H1 (cell line): ENCODE measurements at regions not wholly inside any gene's neighbourhood (a gene's known extent, or its start where the extent isn't known, plus 50 kb on each side); places are given as distances from the start of the nearest gene placed in this dataset.

Source experiments
- CTCF ChIA-PET: fragments of 300-600 bp; sonication (Branson Sonifier 250); formaldehyde crosslinking; loops from one replicate; lab custom pipeline; 2021; ENCODE audit not compliant: partially characterized antibody; lab: Charles Lee
- POLR2A ChIA-PET: fragments of 300-600 bp; sonication (Branson Sonifier 250); formaldehyde crosslinking; loops from one replicate; lab custom pipeline; 2021; ENCODE audit warnings: inconsistent platforms; ENCODE audit not compliant: partially characterized antibody; lab: Charles Lee
- DNase-seq, 2 experiments: peaks; one replicate each; pipeline versions ENCODE4 v3.0.0 to v3.0.0-alpha.2; 2010 to 2022; ENCODE audit warnings: low spot score in 2 of 2, low read depth in 1 of 2, mixed read lengths in 1 of 2
- FAIRE-seq: peaks from 2 replicates; lab custom pipeline; 2011; peaks lifted over from hg19 to GRCh38; lab: Jason Lieb, UNC
- H2AFZ ChIP-seq: 2 replicates; pipeline ENCODE4 v1.8.1; 2012; ENCODE audit warnings: low read length, inconsistent platforms
- H2AK5ac ChIP-seq: 2 replicates; pipeline ENCODE4 v1.6.1; 2013; ENCODE audit warnings: low read depth, low read length
- H2BK120ac ChIP-seq: replicated peaks from 2 replicates; pipeline ENCODE3; 2013; ENCODE audit warnings: low read depth, low read length, inconsistent platforms
- H2BK12ac ChIP-seq: 2 replicates; pipeline ENCODE4 v1.6.1; 2013; ENCODE audit warnings: low read depth, low read length
- H2BK15ac ChIP-seq: 2 replicates; pipeline ENCODE4 v1.6.1; 2013; ENCODE audit warnings: low read length
- H2BK20ac ChIP-seq: 2 replicates; pipeline ENCODE4 v1.6.1; 2013; ENCODE audit warnings: low read length
- H2BK5ac ChIP-seq: 2 replicates; pipeline ENCODE4 v1.6.1; 2013; ENCODE audit warnings: low read depth, low read length
- H3K14ac ChIP-seq: 2 replicates; pipeline ENCODE4 v1.6.1; 2013; ENCODE audit warnings: inconsistent platforms; ENCODE audit not compliant: insufficient read length
- H3K18ac ChIP-seq: 2 replicates; pipeline ENCODE4 v1.6.1; 2013; ENCODE audit warnings: low read length; ENCODE audit errors: extremely low read depth
- H3K23ac ChIP-seq: 2 replicates; pipeline ENCODE4 v1.6.1; 2013; ENCODE audit warnings: inconsistent platforms; ENCODE audit not compliant: insufficient read length
- H3K23me2 ChIP-seq: 2 replicates; pipeline ENCODE4 v1.6.1; 2013; ENCODE audit warnings: low read depth, low read length
- H3K27ac ChIP-seq: 2 replicates; pipeline ENCODE4 v1.6.1; 2011; ENCODE audit warnings: low read depth, low read length, inconsistent platforms
- H3K27me3 ChIP-seq, 4 experiments: replicated peaks in 1 of 4; 1 replicate in 1 of 4; 2 replicates in 3 of 4; pipeline versions ENCODE4 v1.6.1 to v1.8.1; 2011 to 2013; ENCODE audit warnings: low read length in 3 of 4, mild to moderate bottlenecking in 3 of 4, inconsistent platforms in 2 of 4, mixed read lengths in 2 of 4, moderate library complexity in 1 of 4; ENCODE audit not compliant: control insufficient read depth in 3 of 4, insufficient read depth in 3 of 4; ENCODE audit errors: extremely low read depth in 1 of 4
- H3K36me3 ChIP-seq, 4 experiments: 2 replicates each; pipeline versions ENCODE4 v1.6.1 to v1.8.1; 2011 to 2013; ENCODE audit warnings: mild to moderate bottlenecking in 4 of 4, low read length in 3 of 4, moderate library complexity in 2 of 4, control low read depth in 1 of 4, inconsistent platforms in 1 of 4; ENCODE audit not compliant: insufficient read depth in 4 of 4, control insufficient read depth in 2 of 4
- H3K4ac ChIP-seq: replicated peaks from 2 replicates; pipeline ENCODE3; 2013; ENCODE audit warnings: low read length, low read depth, mixed read lengths, inconsistent platforms; ENCODE audit not compliant: insufficient read length
- H3K4me1 ChIP-seq, 4 experiments: replicated peaks in 1 of 4; 1 replicate in 1 of 4; 2 replicates in 3 of 4; pipeline versions ENCODE4 v1.6.1 to v1.8.1; 2011 to 2013; ENCODE audit warnings: low read length in 3 of 4, inconsistent platforms in 2 of 4, mixed read lengths in 1 of 4; ENCODE audit not compliant: insufficient read depth in 4 of 4, control insufficient read depth in 3 of 4
- H3K4me2 ChIP-seq, 2 experiments: 2 replicates each; pipeline versions ENCODE4 v1.6.1 to v1.8.1; 2011 to 2013; ENCODE audit warnings: low read depth in 2 of 2, low read length in 2 of 2, control low read depth in 1 of 2, inconsistent platforms in 1 of 2, mild to moderate bottlenecking in 1 of 2; ENCODE audit not compliant: insufficient read depth in 1 of 2
- H3K4me3 ChIP-seq, 4 experiments: fragments of 200-600, 300-600 bp in 1 of 4; sonication (generic), shearing (Covaris generic), sonication (Bioruptor Twin) in 1 of 4; 2 replicates each; pipeline versions ENCODE4 v1.5.1 to v1.8.1; 2011 to 2016; ENCODE audit warnings: low read length in 4 of 4, low read depth in 3 of 4, control low read depth in 2 of 4, inconsistent platforms in 2 of 4, mild to moderate bottlenecking in 2 of 4, mixed read lengths in 1 of 4, moderate library complexity in 1 of 4; ENCODE audit not compliant: insufficient read depth in 2 of 4; ENCODE audit errors: extremely low read depth in 1 of 4
- H3K56ac ChIP-seq: replicated peaks from 2 replicates; pipeline ENCODE3; 2013; ENCODE audit warnings: low read depth, mild to moderate bottlenecking, mixed read lengths, low read length, inconsistent platforms; ENCODE audit not compliant: insufficient read length
- H3K79me1 ChIP-seq: 2 replicates; pipeline ENCODE4 v1.6.1; 2013; ENCODE audit warnings: low read depth, low read length, control low read depth
- H3K79me2 ChIP-seq, 2 experiments: 2 replicates each; pipeline versions ENCODE4 v1.6.1 to v1.8.1; 2012 to 2013; ENCODE audit warnings: low read length in 2 of 2, mild to moderate bottlenecking in 2 of 2, inconsistent platforms in 1 of 2; ENCODE audit not compliant: insufficient read depth in 2 of 2, control insufficient read depth in 1 of 2
- H3K9ac ChIP-seq, 4 experiments: replicated peaks in 1 of 4; 1 replicate in 1 of 4; 2 replicates in 3 of 4; pipeline versions ENCODE4 v1.6.1 to v1.8.1; 2011 to 2013; ENCODE audit warnings: low read depth in 3 of 4, low read length in 3 of 4, control low read depth in 2 of 4, mild to moderate bottlenecking in 2 of 4, moderate library complexity in 2 of 4, inconsistent platforms in 1 of 4; ENCODE audit errors: extremely low read depth in 1 of 4
- H3K9me3 ChIP-seq, 2 experiments: 2 replicates each; pipeline versions ENCODE4 v1.6.1 to v1.8.1; 2012 to 2013; ENCODE audit warnings: mild to moderate bottlenecking in 2 of 2, moderate library complexity in 2 of 2, control low read depth in 1 of 2, inconsistent platforms in 1 of 2, low read depth in 1 of 2, low read length in 1 of 2, mixed read lengths in 1 of 2; ENCODE audit not compliant: insufficient read depth in 2 of 2
- H4K20me1 ChIP-seq, 2 experiments: replicated peaks in 1 of 2; 2 replicates each; pipeline versions ENCODE3 to v1.8.1; 2011 to 2013; ENCODE audit warnings: inconsistent platforms in 2 of 2, low read length in 2 of 2, mild to moderate bottlenecking in 1 of 2; ENCODE audit not compliant: insufficient read depth in 2 of 2, control insufficient read depth in 1 of 2
- H4K5ac ChIP-seq: 2 replicates; pipeline ENCODE4 v1.6.1; 2013; ENCODE audit warnings: low read length, low read depth, mixed read lengths, inconsistent platforms; ENCODE audit not compliant: insufficient read length
- H4K8ac ChIP-seq: 2 replicates; pipeline ENCODE4 v1.8.0; 2013; ENCODE audit warnings: mild to moderate bottlenecking, moderate library complexity, low read length, inconsistent platforms; ENCODE audit not compliant: insufficient read depth; ENCODE audit errors: extremely low read depth
- H4K91ac ChIP-seq: replicated peaks from 2 replicates; pipeline ENCODE3; 2013; ENCODE audit warnings: low read length, mixed read lengths, inconsistent platforms; ENCODE audit not compliant: insufficient read length
- CHD2 ChIP-seq: IDR thresholded peaks from 2 replicates; pipeline ENCODE4 v1.6.1; 2012; ENCODE audit warnings: low read length, improper control_type of control experiment
- EZH2 ChIP-seq: fragments of 200-600 bp; sonication (generic); IDR thresholded peaks from 2 replicates; pipeline ENCODE4 v1.7.1; 2012; ENCODE audit warnings: low read depth, mild to moderate bottlenecking, moderate library complexity, low read length, inconsistent platforms; ENCODE audit not compliant: severe bottlenecking
- PHF8 ChIP-seq: fragments of 200-600 bp; sonication (generic); conservative IDR thresholded peaks from 2 replicates; pipeline ENCODE4 v1.7.1; 2012; ENCODE audit warnings: low read depth, mild to moderate bottlenecking, inconsistent platforms, low read length, moderate library complexity
- TBP ChIP-seq: IDR thresholded peaks from 2 replicates; pipeline ENCODE4 v1.6.1; 2011; ENCODE audit warnings: low read depth, low read length, improper control_type of control experiment
- WGBS, 2 experiments: shearing (Covaris generic) in 1 of 2; methylation state at CpG; one replicate each; pipeline versions ENCODE4 v1.1.6 to v1.1.7; 2013 to 2015; ENCODE audit warnings: low lambda C conversion rate in 2 of 2, mixed read lengths in 2 of 2, inconsistent platforms in 1 of 2, low coverage in 1 of 2, missing lambda C conversion rate in 1 of 2; ENCODE audit not compliant: insufficient replicate concordance in 2 of 2, insufficient coverage in 1 of 2, insufficient read length in 1 of 2; ENCODE audit errors: extremely low coverage in 1 of 2, missing lambda C conversion rate in 1 of 2; 5-methylcytosine and 5-hydroxymethylcytosine counted together

GRCh38 chrX:65589304-65589703 is 54.7 kb upstream of the LAS1L start:
- DNase-seq (no peak), FAIRE-seq (no peak)
- H2BK20ac ChIP-seq = no peak overlapping the region
- no peaks in the 10 kb centered on the region for H3K36me3 ChIP-seq
- no peak overlapping the region for H3K4ac ChIP-seq
- TF ChIP-seq TBP = no peak
- no peak for TF ChIP-seq EZH2
- no peak for TF ChIP-seq CHD2
- no peak for TF ChIP-seq PHF8
- no peak overlapping the region for H2BK15ac ChIP-seq
- no peaks in the 10 kb centered on the region for H4K20me1 ChIP-seq
- no peaks in the 10 kb centered on the region for H3K23me2 ChIP-seq
- ChIA-PET POLR2A (no interaction called here), CTCF (interaction anchor here (1.4 to 1.5 kb wide), 2 partner anchors 11 to 13 kb away, joined by 3 read pairs; no protein-coding TSS in a partner anchor)
- H3K4me1 ChIP-seq = peaks cover 0 to 2% (median 0%) of the 10 kb centered on the region in 4 experiments; a peak in 1 of 7 replicates
- no peak overlapping the region for H4K8ac ChIP-seq
- H3K14ac ChIP-seq = no peak overlapping the region
- no peak overlapping the region for H2BK12ac ChIP-seq
- H4K5ac ChIP-seq = no peak overlapping the region
- H3K4me2 ChIP-seq = no peak overlapping the region
- H3K56ac ChIP-seq = no peak overlapping the region
- no peak overlapping the region for H2BK5ac ChIP-seq
- no peak overlapping the region for H4K91ac ChIP-seq
- H3K79me2 ChIP-seq = no peaks in the 10 kb centered on the region
- H3K9me3 ChIP-seq = no peaks in the 10 kb centered on the region
- no peak overlapping the region for H3K4me3 ChIP-seq
- H3K9ac ChIP-seq = no peak overlapping the region
- no peak overlapping the region for H2BK120ac ChIP-seq
- no peak overlapping the region for H2AK5ac ChIP-seq
- H3K23ac ChIP-seq = no peak overlapping the region
- H2AFZ ChIP-seq = no peak overlapping the region
- no peaks in the 10 kb centered on the region for H3K27me3 ChIP-seq
- no peaks in the 10 kb centered on the region for H3K79me1 ChIP-seq
- H3K27ac ChIP-seq = no peak overlapping the region
- H3K18ac ChIP-seq = no peak overlapping the region
- WGBS, 2 experiments = 100% methylated on average over 1 of the region's 4 CpGs; no CpG with 5 or more reads in 1 of the 2 experiments
